Astrocyte of the spinal cord (primary cell): ENCODE measurements at regions not wholly inside any gene's neighbourhood (a gene's known extent, or its start where the extent isn't known, plus 50 kb on each side); places are given as distances from the start of the nearest gene placed in this dataset.
"Not testable (repeated sequence)": the region's sequence is repeated elsewhere in the genome, so short reads cannot be mapped to it uniquely, and the experiment has no call there.

Source experiments
- DNase-seq: peaks from one replicate; pipeline ENCODE4 v3.0.0; 2011; ENCODE audit warnings: low read depth, low spot score
- H3K4me3 ChIP-seq: 2 replicates; pipeline ENCODE4 v1.5.1; 2011; ENCODE audit warnings: low read depth, mild to moderate bottlenecking, low read length, moderate library complexity
- in situ Hi-C: cut with HindIII; loops from 2 replicates; pipeline ENCODE4 v1.10.0; 2017; ENCODE audit warnings: low sequenced_read_pairs
- TF ChIP-seq, protein P1 (sequence below): IDR thresholded peaks from 2 replicates; pipeline ENCODE4 v1.5.1; 2012; ENCODE audit warnings: low read depth, mild to moderate bottlenecking, low read length, inconsistent platforms

- H3K4me3 ChIP-seq = no peak overlapping the region
- TF ChIP-seq, protein P1, sequence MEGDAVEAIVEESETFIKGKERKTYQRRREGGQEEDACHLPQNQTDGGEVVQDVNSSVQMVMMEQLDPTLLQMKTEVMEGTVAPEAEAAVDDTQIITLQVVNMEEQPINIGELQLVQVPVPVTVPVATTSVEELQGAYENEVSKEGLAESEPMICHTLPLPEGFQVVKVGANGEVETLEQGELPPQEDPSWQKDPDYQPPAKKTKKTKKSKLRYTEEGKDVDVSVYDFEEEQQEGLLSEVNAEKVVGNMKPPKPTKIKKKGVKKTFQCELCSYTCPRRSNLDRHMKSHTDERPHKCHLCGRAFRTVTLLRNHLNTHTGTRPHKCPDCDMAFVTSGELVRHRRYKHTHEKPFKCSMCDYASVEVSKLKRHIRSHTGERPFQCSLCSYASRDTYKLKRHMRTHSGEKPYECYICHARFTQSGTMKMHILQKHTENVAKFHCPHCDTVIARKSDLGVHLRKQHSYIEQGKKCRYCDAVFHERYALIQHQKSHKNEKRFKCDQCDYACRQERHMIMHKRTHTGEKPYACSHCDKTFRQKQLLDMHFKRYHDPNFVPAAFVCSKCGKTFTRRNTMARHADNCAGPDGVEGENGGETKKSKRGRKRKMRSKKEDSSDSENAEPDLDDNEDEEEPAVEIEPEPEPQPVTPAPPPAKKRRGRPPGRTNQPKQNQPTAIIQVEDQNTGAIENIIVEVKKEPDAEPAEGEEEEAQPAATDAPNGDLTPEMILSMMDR = no peak
- in situ Hi-C loops = no loop called here
- peak; percentile 59 for DNase-seq
Measured at GRCh38 chr2:234254783-234255521, 204.4 kb downstream of the SPP2 start.

- no peak overlapping the region for H3K4me3 ChIP-seq
- DNase-seq = no peak
- in situ Hi-C loops = no loop called here
- TF ChIP-seq, protein P1 = no peak
Measured at GRCh38 chr2:234252772-234253171, 202.3 kb downstream of the SPP2 start.

DNA sequence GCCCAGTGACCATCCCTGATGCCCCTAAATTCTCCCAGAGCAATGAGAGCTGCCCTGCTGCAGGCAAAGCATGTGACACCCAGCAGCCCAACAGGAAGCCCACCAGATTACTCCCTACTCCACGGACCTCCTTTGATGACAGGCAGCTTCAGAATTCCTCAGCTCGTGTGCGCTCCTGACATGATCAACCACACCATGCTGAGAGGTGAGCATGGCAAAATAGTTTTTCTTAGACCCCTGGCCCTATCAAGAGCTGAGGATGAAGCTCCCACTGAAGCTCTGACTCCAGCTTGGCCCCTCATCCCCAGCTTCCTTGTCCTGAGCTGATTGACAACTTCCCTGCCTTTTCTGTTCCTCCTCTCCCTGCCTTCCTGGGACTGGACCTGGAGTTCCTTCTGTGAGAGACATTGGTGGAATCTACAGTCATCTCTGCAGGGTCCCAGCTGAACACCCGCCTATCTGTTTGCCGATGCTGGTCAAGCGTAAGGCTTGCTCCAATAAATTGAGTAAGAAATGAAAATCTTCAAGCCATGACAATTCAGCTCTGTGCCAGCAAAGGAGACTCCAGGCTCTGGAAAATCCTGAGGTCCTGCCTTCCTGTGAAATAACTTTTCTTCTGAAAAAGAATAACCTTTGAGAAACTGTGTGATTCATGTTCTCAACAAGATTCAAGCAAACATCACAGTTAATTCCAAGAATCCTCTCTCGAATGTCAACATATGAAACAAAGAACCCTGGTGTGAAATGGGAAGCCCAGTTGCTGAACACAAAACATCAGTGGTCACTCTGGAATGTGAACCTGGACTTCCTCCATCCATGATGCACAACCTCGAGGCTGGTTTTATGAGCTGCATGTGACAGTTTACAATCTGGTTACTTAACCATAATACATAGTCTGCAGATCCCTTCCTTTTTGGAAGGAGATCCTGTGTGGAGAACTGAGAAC, 201.1 kb downstream of the SPP2 start:
- H3K4me3 ChIP-seq = no peak overlapping the region
- peak; percentile 99 for DNase-seq
- in situ Hi-C loops = no loop called here
- TF ChIP-seq, protein P1 = no peak

- no peak for DNase-seq
- TF ChIP-seq, protein P1 = no peak
- in situ Hi-C loops = no loop called here
- no peak overlapping the region for H3K4me3 ChIP-seq
Measured at GRCh38 chr2:234250926-234251325, 200.4 kb downstream of the SPP2 start.

DNA sequence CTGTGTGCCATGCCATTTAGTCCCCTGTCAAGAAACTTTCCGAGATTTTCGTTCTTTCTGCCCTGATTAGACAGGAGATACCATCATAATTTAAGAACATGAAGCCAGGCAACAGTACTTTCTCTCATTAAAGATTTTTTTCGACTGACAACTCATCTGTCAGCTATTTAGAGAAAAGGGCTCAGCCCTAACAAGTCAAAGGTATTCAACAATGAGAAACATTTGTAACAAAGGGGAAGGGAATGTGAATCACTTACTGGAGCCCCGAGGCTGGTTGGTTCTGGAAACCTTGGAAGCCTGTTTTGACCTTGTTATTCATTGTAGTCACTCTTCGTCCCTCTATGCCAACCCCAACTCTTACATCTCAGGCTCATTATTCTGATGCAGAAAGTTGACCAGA, 199.4 kb downstream of the SPP2 start:
- peak; percentile 78 for DNase-seq
- TF ChIP-seq, protein P1 = no peak
- in situ Hi-C loops = no loop called here
- no peak overlapping the region for H3K4me3 ChIP-seq

GRCh38 chr2:234249034-234249735, 198.7 kb downstream of the SPP2 start:
- in situ Hi-C loops = no loop called here
- TF ChIP-seq, protein P1 = no peak
- no peak for DNase-seq
- H3K4me3 ChIP-seq = no peak overlapping the region

GRCh38 chr2:234248213-234248710, 197.8 kb downstream of the SPP2 start:
- in situ Hi-C loops, DNase-seq, H3K4me3 ChIP-seq: not testable (repeated sequence)
